GM18520 (cell line): ENCODE measurements at regions not wholly inside any gene's neighbourhood (a gene's known extent, or its start where the extent isn't known, plus 50 kb on each side); places are given as distances from the start of the nearest gene placed in this dataset.
"Not testable (repeated sequence)": the region's sequence is repeated elsewhere in the genome, so short reads cannot be mapped to it uniquely, and the experiment has no call there.

Experiments
- ATAC-seq: cut with Tn5 transposase; IDR thresholded peaks from one replicate; pipeline ENCODE4 v1.9.1; 2021; ENCODE audit not compliant: unreplicated experiment

DNA sequence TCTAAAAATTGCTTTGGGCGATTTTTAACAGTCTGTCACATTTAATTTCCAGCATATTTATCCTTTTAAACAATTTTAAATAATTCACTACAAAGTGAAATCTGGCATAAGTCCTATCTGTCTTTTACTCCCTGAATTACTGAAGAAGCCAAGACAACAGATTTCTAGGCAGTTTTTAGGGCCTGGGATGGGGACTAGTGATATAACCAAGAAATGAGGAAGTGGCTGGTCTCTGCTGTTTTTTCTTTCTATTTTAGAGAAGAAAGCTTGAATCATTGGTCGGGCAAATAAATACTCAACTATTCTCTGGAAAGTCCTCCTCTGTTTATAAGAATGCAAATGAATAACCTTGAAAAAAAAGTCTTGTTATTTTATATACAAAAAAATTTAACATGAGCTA is 79.7 kb upstream of the SSBP2 start:
- no peak for ATAC-seq

DNA sequence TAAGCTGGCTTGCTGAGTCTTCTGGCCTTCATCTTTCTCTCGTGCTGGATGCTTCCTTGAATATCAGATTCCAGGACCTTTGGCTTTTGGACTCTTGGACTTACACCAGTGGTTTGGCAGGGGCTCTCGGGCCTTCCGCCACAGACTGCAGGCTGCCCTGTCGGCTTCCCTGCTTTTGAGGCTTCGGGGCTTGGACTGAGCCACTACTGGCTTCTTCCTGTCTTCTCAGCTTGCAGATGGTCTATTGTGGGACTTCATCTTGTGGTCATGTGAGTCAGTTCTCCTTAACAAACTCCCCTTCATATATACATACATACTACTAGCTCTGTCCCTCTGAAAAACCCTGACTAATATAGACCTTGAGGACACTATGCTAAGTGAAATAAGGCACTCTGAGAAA is 78.3 kb upstream of the SSBP2 start:
- no peak for ATAC-seq

DNA sequence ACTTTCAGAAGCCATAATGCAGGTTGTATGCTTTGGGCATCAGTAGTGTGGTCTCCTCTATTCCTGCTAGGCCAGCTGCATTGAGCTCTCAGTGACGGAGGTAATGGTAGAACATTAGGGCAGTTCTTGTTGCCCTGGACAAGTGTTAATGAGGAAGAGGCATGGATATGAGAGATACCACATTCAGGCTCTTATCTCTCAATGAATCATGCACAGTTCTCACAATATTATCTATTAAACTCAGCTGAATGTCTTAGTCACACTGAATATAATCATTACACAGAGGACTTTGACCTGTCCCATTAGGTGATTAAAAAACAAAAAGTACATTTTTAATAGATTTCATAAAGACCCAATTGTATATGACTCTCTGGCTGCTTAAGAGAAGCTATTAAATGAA is 76.6 kb upstream of the SSBP2 start:
- ATAC-seq: no peak

DNA sequence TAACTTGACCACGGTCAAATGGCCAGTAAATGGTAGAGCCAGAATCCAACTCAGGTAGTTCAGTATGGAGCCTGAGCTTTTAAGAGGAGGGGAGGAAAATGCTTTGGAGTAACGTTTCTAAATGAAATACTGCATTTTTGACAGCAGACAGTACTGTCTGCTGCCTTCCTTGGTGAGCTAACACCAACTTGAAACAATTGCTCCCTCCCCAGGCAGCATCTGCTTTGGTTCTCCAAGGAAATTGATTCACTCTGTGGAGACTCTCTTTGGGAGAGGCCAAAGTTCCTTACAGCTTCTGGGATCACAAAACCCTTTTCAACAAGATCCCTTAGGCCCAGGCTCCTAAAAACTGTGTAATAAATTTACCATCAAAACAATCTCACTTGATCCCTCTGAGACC is 75.2 kb upstream of the SSBP2 start:
- no peak for ATAC-seq

DNA sequence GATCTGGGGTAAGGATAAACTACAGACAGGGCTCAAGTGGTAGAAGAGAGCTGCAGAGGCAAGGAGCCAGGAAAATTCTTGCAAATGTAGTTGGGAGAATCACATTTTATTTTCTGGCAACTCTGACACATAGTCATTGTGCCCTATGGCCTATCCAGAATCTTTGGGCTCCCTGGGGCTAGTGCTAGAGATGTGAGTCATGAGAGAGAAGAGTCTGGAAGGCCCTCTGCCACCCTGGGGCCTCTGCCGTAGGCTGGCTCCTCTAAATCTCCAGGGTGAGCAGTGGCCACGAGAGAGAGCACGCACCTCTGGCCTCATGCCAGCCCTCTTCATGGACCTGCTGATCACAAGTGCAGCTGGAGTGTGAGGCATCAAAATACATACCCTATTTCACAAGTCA is 74.3 kb upstream of the SSBP2 start:
- no peak for ATAC-seq

DNA sequence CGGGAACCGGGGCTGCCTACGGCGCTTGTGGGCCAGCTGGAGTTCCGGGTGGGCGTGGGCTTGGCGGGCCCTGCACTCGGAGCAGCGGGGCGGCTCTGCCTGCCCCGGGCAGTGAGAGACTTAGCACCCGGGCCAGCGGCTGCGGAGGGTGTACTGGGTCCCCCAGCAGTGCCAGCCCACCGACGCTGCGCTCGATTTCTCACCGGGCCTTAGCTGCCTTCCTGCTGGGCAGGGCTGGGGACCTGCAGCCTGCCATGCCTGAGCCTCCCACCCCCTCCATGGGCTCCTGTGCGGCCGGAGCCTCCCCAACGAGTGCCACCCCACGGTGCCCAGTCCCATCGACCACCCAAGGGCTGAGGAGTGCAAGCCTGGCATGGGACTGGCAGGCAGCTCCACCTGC is 72.8 kb upstream of the SSBP2 start:
- not testable (repeated sequence) for ATAC-seq

- no peak for ATAC-seq
Measured at GRCh38 chr5:81820863-81821262, 70.0 kb upstream of the SSBP2 start.

- no peak for ATAC-seq
Measured at GRCh38 chr5:81820318-81820636, 69.4 kb upstream of the SSBP2 start.

GRCh38 chr5:81819556-81820317 is 68.8 kb upstream of the SSBP2 start:
- no peak for ATAC-seq

DNA sequence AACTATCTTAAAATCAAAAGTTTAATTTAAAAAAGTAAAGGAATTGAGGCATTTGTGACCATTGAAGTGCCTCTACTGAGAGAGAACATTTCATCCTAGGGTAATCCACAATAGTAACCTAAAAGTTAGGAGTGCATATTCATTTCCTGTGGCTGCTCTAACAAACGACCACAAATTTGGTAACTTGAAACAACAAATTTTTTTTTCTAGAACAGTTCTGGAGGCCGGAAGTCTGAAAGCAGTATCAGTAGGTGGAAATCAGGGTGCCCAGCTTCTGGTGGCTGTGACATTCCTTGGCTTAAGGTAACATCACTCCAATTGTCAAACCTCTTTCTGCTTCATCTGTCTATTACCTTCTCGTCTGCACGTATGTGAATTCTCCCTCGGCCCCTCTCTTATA is 67.1 kb upstream of the SSBP2 start:
- ATAC-seq: no peak

DNA sequence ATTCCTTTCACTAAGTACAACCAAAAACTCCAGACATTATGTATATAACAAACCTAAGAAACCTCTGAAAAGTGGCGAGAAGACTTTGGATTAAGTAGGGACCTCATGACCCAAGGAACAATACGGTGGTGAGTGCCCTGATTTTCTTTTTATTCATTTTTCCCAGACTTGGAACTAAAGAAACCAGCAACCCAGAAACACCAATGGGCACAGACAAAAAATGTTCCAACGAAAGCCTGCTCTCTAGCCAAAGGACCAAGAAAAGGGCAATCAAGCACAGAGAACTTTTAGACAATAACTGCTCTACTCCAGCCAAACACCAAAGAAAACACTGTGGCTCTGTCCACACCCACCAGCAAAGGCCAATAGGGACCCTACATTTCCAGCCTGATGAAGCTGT is 66.2 kb upstream of the SSBP2 start:
- ATAC-seq: no peak

DNA sequence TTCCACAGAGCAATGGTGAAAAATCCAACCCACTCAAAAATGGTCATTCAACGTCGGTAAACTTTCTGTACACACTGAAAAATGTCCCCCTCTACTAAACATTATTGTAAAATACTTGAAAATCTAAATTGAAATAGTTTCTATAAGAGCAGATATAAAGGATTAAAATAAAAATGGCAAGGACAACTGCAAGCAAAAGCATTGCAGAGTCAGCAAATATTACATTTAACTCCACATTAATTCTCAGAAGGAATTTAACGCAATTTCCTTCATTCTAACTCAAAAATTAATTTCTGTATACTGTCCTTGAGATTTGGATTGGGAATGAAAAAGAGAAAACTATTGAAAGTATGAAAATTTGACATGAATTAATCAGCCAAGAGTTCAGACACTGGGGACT is 64.4 kb upstream of the SSBP2 start:
- no peak for ATAC-seq

GRCh38 chr5:81808106-81808505 is 57.2 kb upstream of the SSBP2 start:
- ATAC-seq: no peak

DNA sequence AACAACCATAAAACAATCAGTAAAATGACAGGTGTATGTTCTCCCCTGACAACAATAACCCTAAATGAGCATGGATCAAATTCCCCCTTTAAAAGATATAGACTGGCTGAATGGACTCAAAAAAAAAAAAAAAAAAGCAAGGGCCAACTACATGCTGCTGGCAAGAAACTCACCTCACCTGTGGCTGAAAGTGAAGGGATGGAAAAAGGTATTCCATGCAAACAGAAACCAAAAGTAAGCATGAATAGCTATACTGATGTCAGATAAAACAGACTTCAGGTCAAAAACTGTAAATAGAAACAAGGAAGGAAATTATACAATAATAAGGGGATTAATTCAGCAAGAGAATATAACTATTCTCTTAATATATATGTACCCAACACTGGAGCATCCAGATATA is 54.2 kb upstream of the SSBP2 start:
- ATAC-seq: no peak

DNA sequence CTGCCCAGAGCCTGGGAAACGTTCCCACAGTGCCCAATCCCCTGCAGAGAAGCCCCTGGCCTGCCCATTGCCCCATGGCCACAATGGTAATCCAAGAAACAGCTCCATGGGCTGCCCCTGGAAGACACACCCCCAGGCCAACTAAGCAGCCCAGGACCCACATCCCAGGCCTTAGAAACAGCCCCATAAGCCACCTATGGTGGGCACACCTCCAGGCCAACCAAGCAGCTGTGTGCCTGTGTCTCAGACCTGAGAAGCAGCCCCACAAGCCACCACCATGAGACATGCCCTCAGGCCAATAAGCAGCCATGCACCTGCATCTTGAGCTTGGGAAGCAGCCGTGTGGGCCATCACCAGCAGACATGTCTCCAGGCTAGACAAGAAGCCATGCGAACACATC is 52.9 kb upstream of the SSBP2 start:
- ATAC-seq: no peak

GRCh38 chr5:81802625-81803024 is 51.7 kb upstream of the SSBP2 start:
- ATAC-seq: no peak

- ATAC-seq: no peak
Measured at GRCh38 chr5:81802020-81802419, 51.1 kb upstream of the SSBP2 start.

- ATAC-seq: no peak
Measured at GRCh38 chr5:81800797-81801196, 49.9 kb upstream of the SSBP2 start.
